Thoracic aorta (tissue), 2 donors: ENCODE measurements at regions not wholly inside any gene's neighbourhood (a gene's known extent, or its start where the extent isn't known, plus 50 kb on each side); places are given as distances from the start of the nearest gene placed in this dataset.

ENCODE experiments used
- ATAC-seq: fragments of 150-250 bp; one replicate; pipeline ENCODE4 v1.8.0; 2017; ENCODE audit warnings: low read depth; ENCODE audit not compliant: insufficient number of reproducible peaks, low FRiP score
- DNase-seq: peaks from one replicate; pipeline ENCODE4 v3.0.0-alpha.2; 2020; ENCODE audit warnings: low spot score
- H3K27ac ChIP-seq, 2 donors: fragments of 200-600 bp; sonication (generic); 1 replicate in 1 of 2; 2 replicates in 1 of 2; pipeline ENCODE4 v1.5.1; 2016; ENCODE audit warnings: mild to moderate bottlenecking in 2 of 2, moderate library complexity in 2 of 2
- H3K27me3 ChIP-seq: fragments of 200-600 bp; sonication (generic); replicated peaks from 2 replicates; pipeline ENCODE4 v1.6.0; 2016; ENCODE audit warnings: mild to moderate bottlenecking; ENCODE audit not compliant: insufficient read depth
- H3K36me3 ChIP-seq: fragments of 200-600 bp; sonication (generic); one replicate; pipeline ENCODE4 v1.5.1; 2016
- H3K4me1 ChIP-seq, 2 donors: fragments of 200-600 bp; sonication (generic); 1 replicate in 1 of 2; 2 replicates in 1 of 2; pipeline versions ENCODE4 v1.5.1 to v1.6.0; 2016; ENCODE audit warnings: low read depth in 2 of 2, mild to moderate bottlenecking in 1 of 2; ENCODE audit not compliant: control insufficient read depth in 1 of 2
- H3K4me3 ChIP-seq: fragments of 200-600 bp; sonication (generic); 2 replicates; pipeline ENCODE4 v1.5.1; 2016; ENCODE audit warnings: mild to moderate bottlenecking
- H3K9me3 ChIP-seq: fragments of 200-600 bp; sonication (generic); 2 replicates; pipeline ENCODE4 v1.5.1; 2016
- CTCF ChIP-seq: fragments of 200-600 bp; sonication (generic); IDR thresholded peaks from one replicate; pipeline ENCODE4 v1.5.1; 2019; ENCODE audit warnings: antibody characterized with exemption

GRCh38 chr7:84624927-84625326 lies 430.3 kb upstream of the SEMA3A start:
- no peak for ATAC-seq
- H3K4me1 ChIP-seq = no peaks in the 10 kb centered on the region

GRCh38 chr7:84624527-84624926 lies 429.9 kb upstream of the SEMA3A start:
- no peaks in the 10 kb centered on the region for H3K4me1 ChIP-seq
- TF ChIP-seq CTCF = no peak
- ATAC-seq = no peak
- no peaks in the 10 kb centered on the region for H3K27me3 ChIP-seq
- no peak for DNase-seq
- H3K36me3 ChIP-seq = no peaks in the 10 kb centered on the region
- H3K9me3 ChIP-seq = no peaks in the 10 kb centered on the region
- H3K27ac ChIP-seq = no peak overlapping the region
- H3K4me3 ChIP-seq = no peak overlapping the region

More at GRCh38 chr7:84624927-84625326, 430.3 kb upstream of the SEMA3A start:
- H3K36me3 ChIP-seq = no peaks in the 10 kb centered on the region
- no peaks in the 10 kb centered on the region for H3K9me3 ChIP-seq
- no peak overlapping the region for H3K27ac ChIP-seq
- no peaks in the 10 kb centered on the region for H3K27me3 ChIP-seq
- H3K4me3 ChIP-seq = no peak overlapping the region
- TF ChIP-seq CTCF = no peak
- DNase-seq = no peak

DNA sequence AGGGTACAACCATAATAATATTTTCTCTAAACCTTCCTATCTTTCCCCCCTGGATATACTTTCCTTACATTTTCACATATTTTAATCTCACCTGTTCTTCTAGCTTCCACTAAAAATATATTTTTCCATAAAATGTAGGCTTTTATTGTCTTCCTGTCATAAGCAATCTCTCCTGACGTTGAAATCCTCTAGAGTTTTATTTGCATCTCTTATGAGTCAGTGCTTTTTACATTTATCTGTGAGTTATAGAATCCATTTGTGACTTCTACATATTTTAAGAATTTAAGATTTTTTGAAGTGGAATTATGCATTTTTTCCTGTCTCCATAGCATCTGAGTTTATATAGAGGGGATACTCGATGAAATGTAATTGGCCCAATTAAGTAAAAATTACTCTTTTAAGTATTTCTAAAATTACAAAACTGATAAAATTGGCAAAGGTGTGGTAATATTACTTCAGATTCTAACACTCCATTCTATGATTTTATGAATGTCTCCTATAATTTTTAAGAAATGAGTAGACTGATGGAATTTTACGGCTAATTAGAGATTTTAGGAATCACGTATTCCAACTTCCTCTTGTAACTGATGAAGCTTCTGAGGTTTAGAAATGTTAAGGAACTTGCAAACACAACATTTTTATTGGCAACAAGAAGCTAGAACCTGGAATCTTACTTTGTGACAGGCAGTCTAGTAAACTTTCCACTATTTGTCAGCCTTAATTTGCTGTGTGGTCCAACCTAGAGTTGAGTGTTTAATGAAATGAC lies 422.9 kb upstream of the SEMA3A start:
- no peaks in the 10 kb centered on the region for H3K4me1 ChIP-seq
- H3K36me3 ChIP-seq = no peaks in the 10 kb centered on the region
- H3K27ac ChIP-seq = no peak overlapping the region
- no peak for TF ChIP-seq CTCF
- H3K27me3 ChIP-seq = no peaks in the 10 kb centered on the region
- ATAC-seq = no peak
- no peaks in the 10 kb centered on the region for H3K9me3 ChIP-seq
- H3K4me3 ChIP-seq = no peak overlapping the region
- DNase-seq = no peak

GRCh38 chr7:84614821-84615501 lies 420.4 kb upstream of the SEMA3A start:
- no peaks in the 10 kb centered on the region for H3K9me3 ChIP-seq
- DNase-seq (no peak), ATAC-seq (no peak)
- H3K27ac ChIP-seq = no peak overlapping the region
- H3K4me3 ChIP-seq = no peak overlapping the region
- TF ChIP-seq CTCF = no peak
- no peaks in the 10 kb centered on the region for H3K27me3 ChIP-seq
- no peaks in the 10 kb centered on the region for H3K36me3 ChIP-seq
- H3K4me1 ChIP-seq = no peaks in the 10 kb centered on the region

DNA sequence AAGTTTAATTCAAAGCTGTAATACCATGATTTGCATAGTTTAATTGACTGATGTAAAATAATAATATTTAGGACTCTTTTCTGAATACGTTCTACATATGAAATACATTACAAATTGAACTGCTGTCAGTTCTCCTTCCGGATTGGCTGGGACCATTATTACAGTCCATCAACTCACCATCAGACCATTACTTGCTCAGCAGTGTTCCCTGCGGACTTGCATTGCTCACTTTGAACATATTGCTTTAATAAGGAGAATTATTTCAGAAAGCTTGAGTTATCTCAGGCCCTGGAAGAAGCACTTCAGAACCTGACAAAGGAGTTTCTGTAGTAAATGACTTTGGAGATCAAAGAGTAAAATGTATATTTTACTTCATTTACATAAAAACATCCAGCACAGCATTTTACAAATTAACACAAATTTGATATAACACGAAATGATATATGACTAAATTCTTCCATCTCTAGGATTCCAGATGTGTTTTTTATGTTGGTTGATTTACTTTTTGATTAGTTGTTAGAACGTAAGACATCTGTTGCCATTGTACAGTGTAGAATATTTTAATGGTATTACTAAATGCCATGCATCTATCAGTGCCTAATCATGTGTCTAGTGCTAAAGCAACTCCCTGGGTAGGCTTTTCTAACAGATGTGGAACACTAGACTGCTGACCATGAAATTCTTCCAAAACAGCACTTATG lies 418.5 kb upstream of the SEMA3A start:
- no peaks in the 10 kb centered on the region for H3K4me1 ChIP-seq
- DNase-seq (no peak), ATAC-seq (no peak)
- no peaks in the 10 kb centered on the region for H3K36me3 ChIP-seq
- no peaks in the 10 kb centered on the region for H3K9me3 ChIP-seq
- no peaks in the 10 kb centered on the region for H3K27me3 ChIP-seq
- TF ChIP-seq CTCF = no peak
- H3K27ac ChIP-seq = no peak overlapping the region
- no peak overlapping the region for H3K4me3 ChIP-seq
